ENCODE measurements at regions not wholly inside any gene's neighbourhood (a gene's known extent, or its start where the extent isn't known, plus 50 kb on each side); places are given as distances from the start of the nearest gene placed in this dataset.
A peak's percentile ranks its signal among the peaks of the same experiment; 100 is the strongest.

- WGBS, result 40% methylated on average over 1 of the region's 2 CpGs
- no peak overlapping the region for H2BK5ac ChIP-seq (ENCODE audit: low read depth, low read length, poor library complexity, severe bottlenecking)
- H3K23ac ChIP-seq (ENCODE audit: low read length in 2 of 2), result no peak overlapping the region
- DNase-seq, result peak; percentile 29
- peaks cover 20% of the 10 kb centered on the region for H3K9me3 ChIP-seq (ENCODE audit: control insufficient read depth, low read length)
- peaks cover 0 to 3% of the 10 kb centered on the region in 2 experiments for H3K36me3 ChIP-seq (ENCODE audit: control insufficient read depth in 1 of 2, insufficient read depth in 2 of 2, low read depth in 1 of 2, low read length in 2 of 2)
- H3K79me1 ChIP-seq (replicated peaks; ENCODE audit: low read length, poor library complexity, severe bottlenecking), result no peaks in the 10 kb centered on the region
- peak overlapping the region; percentile 73 for H3K9ac ChIP-seq (ENCODE audit: low read length)
- H2BK12ac ChIP-seq (ENCODE audit: low read length in 2 of 2), result peak overlapping the region in 1 of 2 experiments; percentile 18
- no peak overlapping the region for H4K91ac ChIP-seq (ENCODE audit: low read length)
- H3K4me2 ChIP-seq (ENCODE audit: low read length, poor library complexity, severe bottlenecking), result no peak overlapping the region
- no peak overlapping the region for H3K27ac ChIP-seq (ENCODE audit: low read length, poor library complexity, severe bottlenecking)
- H2AK5ac ChIP-seq (ENCODE audit: low read length, severe bottlenecking), result no peak overlapping the region
- no peaks in the 10 kb centered on the region for H3K4me1 ChIP-seq (ENCODE audit: control insufficient read depth, insufficient read depth, low read depth, low read length)
- no peak overlapping the region for H2BK120ac ChIP-seq (ENCODE audit: low read depth, low read length)
- no peak overlapping the region for H3K4me3 ChIP-seq (ENCODE audit: insufficient read depth in 1 of 2, low read depth in 1 of 2, low read length in 2 of 2)
- H2AFZ ChIP-seq (ENCODE audit: low read depth, low read length), result no peak overlapping the region
- no peak overlapping the region for H3K14ac ChIP-seq (ENCODE audit: low read length in 2 of 2)
- H3K4ac ChIP-seq (ENCODE audit: low read depth in 1 of 2, low read length in 2 of 2), result no peak overlapping the region
- no peak overlapping the region for H2BK15ac ChIP-seq (ENCODE audit: low read depth, poor library complexity, severe bottlenecking)
- no peak overlapping the region for H4K8ac ChIP-seq (ENCODE audit: low read length)
- H3K27me3 ChIP-seq (ENCODE audit: control insufficient read depth in 1 of 2, insufficient read depth in 1 of 2, low read length in 2 of 2), result no peaks in the 10 kb centered on the region
- H3K18ac ChIP-seq (ENCODE audit: low read depth in 1 of 2, low read length in 2 of 2), result no peak overlapping the region
These were observed 158.5 kb downstream of the COPS8 start for GRCh38 chr2:237244178-237244577.

- peak; percentile 58 for DNase-seq
- no peak overlapping the region for H4K8ac ChIP-seq (ENCODE audit: low read length)
- no peak overlapping the region for H3K4me2 ChIP-seq (ENCODE audit: low read length, poor library complexity, severe bottlenecking)
These were observed 159.4 kb downstream of the COPS8 start for GRCh38 chr2:237244976-237245646.

DNA sequence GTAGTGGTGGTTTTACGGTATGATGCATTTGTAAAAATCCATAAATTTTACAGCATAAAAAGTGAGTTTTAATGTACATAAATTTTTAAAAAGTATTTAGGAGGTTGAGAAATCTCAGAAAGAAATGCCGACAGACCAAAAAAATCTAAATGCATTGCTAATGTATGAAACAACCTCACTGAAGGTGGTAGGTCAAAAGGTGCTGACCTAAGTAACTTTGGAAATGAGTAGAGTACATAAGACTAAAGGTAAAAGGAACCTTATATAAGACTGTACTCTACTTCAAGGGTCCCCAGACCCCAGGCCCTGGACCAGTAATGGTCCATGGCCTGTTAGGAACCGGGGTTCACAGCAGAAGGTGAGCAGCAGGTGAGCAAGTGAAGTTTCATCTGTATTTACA, 163.4 kb downstream of the COL6A3 start:
- Histone ChIP-seq H2BK120ac (ENCODE audit: low read depth, low read length) (no peak overlapping the region), H3K9ac (ENCODE audit: low read length) (no peak overlapping the region), H3K4me1 (ENCODE audit: control insufficient read depth, insufficient read depth, low read depth, low read length) (peaks cover 3% of the 10 kb centered on the region), H3K27me3 (ENCODE audit: control insufficient read depth in 1 of 2, insufficient read depth in 1 of 2, low read length in 2 of 2) (no peaks in the 10 kb centered on the region), H3K18ac (ENCODE audit: low read depth in 1 of 2, low read length in 2 of 2) (no peak overlapping the region), H2BK12ac (ENCODE audit: low read length in 2 of 2) (no peak overlapping the region), H2BK15ac (ENCODE audit: low read depth, poor library complexity, severe bottlenecking) (no peak overlapping the region), H3K79me1 (replicated peaks; ENCODE audit: low read length, poor library complexity, severe bottlenecking) (no peaks in the 10 kb centered on the region), H3K9me3 (ENCODE audit: control insufficient read depth, low read length) (no peaks in the 10 kb centered on the region), H3K27ac (ENCODE audit: low read length, poor library complexity, severe bottlenecking) (no peak overlapping the region), H3K4me2 (ENCODE audit: low read length, poor library complexity, severe bottlenecking) (no peak overlapping the region), H2BK5ac (ENCODE audit: low read depth, low read length, poor library complexity, severe bottlenecking) (no peak overlapping the region), H3K4ac (ENCODE audit: low read depth in 1 of 2, low read length in 2 of 2) (no peak overlapping the region), H3K23ac (ENCODE audit: low read length in 2 of 2) (no peak overlapping the region), H3K36me3 (ENCODE audit: control insufficient read depth in 1 of 2, insufficient read depth in 2 of 2, low read depth in 1 of 2, low read length in 2 of 2) (no peaks in the 10 kb centered on the region), H2AFZ (ENCODE audit: low read depth, low read length) (no peak overlapping the region), H4K8ac (ENCODE audit: low read length) (no peak overlapping the region), H3K4me3 (ENCODE audit: insufficient read depth in 1 of 2, low read depth in 1 of 2, low read length in 2 of 2) (no peak overlapping the region), H3K14ac (ENCODE audit: low read length in 2 of 2) (no peak overlapping the region), H2AK5ac (ENCODE audit: low read length, severe bottlenecking) (no peak overlapping the region), H4K91ac (ENCODE audit: low read length) (no peak overlapping the region)
- no peak for DNase-seq
- 88% methylated on average over 1 of the region's 3 CpGs for whole genome bisulfite sequencing

More at GRCh38 chr2:237244976-237245646, 159.4 kb downstream of the COPS8 start:
- Histone ChIP-seq H3K9ac (ENCODE audit: low read length) (peak overlapping the region; percentile 73), H3K79me1 (replicated peaks; ENCODE audit: low read length, poor library complexity, severe bottlenecking) (no peaks in the 10 kb centered on the region), H2AFZ (ENCODE audit: low read depth, low read length) (no peak overlapping the region), H2BK120ac (ENCODE audit: low read depth, low read length) (no peak overlapping the region), H3K4ac (ENCODE audit: low read depth in 1 of 2, low read length in 2 of 2) (no peak overlapping the region), H3K27ac (ENCODE audit: low read length, poor library complexity, severe bottlenecking) (no peak overlapping the region), H2BK12ac (ENCODE audit: low read length in 2 of 2) (peak overlapping the region in 1 of 2 experiments; percentile 29), H3K18ac (ENCODE audit: low read depth in 1 of 2, low read length in 2 of 2) (peak overlapping the region; percentile 4 to 18), H2AK5ac (ENCODE audit: low read length, severe bottlenecking) (no peak overlapping the region), H3K4me3 (ENCODE audit: insufficient read depth in 1 of 2, low read depth in 1 of 2, low read length in 2 of 2) (no peak overlapping the region), H2BK15ac (ENCODE audit: low read depth, poor library complexity, severe bottlenecking) (no peak overlapping the region), H2BK5ac (ENCODE audit: low read depth, low read length, poor library complexity, severe bottlenecking) (no peak overlapping the region), H3K27me3 (ENCODE audit: control insufficient read depth in 1 of 2, insufficient read depth in 1 of 2, low read length in 2 of 2) (no peaks in the 10 kb centered on the region), H3K14ac (ENCODE audit: low read length in 2 of 2) (peak overlapping the region in 1 of 2 experiments; percentile 26), H3K23ac (ENCODE audit: low read length in 2 of 2) (no peak overlapping the region), H3K36me3 (ENCODE audit: control insufficient read depth in 1 of 2, insufficient read depth in 2 of 2, low read depth in 1 of 2, low read length in 2 of 2) (peaks cover 0 to 1% of the 10 kb centered on the region in 2 experiments), H4K91ac (ENCODE audit: low read length) (peak overlapping the region; percentile 14), H3K9me3 (ENCODE audit: control insufficient read depth, low read length) (peaks cover 14% of the 10 kb centered on the region), H3K4me1 (ENCODE audit: control insufficient read depth, insufficient read depth, low read depth, low read length) (no peaks in the 10 kb centered on the region)
- 100% methylated on average over 2 of the region's 3 CpGs for WGBS

DNA sequence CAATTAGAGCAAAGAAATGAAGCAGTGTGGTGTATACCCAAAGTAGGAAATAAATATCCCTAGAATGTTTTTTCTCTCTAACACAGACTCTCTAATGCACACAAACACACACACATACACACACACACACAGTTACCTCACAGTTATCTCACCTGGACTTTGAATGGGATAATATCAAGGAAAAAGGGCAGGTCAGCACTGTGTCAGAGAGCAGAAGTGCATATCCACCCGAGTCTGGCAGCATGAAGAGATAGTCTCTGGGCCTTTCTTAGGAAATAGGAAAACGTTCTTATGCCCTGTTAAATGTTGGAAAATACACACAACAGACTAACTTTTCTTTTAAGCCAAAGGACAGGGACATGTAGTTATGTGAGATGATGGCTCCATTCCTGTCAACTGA, 162.0 kb downstream of the COL6A3 start:
- no peaks in the 10 kb centered on the region for H3K79me1 ChIP-seq (replicated peaks; ENCODE audit: low read length, poor library complexity, severe bottlenecking)
- H4K8ac ChIP-seq (ENCODE audit: low read length), result no peak overlapping the region
- no peak overlapping the region for H3K23ac ChIP-seq (ENCODE audit: low read length in 2 of 2)
- H2BK15ac ChIP-seq (ENCODE audit: low read depth, poor library complexity, severe bottlenecking), result peak overlapping the region; percentile 67
- H2BK5ac ChIP-seq (ENCODE audit: low read depth, low read length, poor library complexity, severe bottlenecking), result no peak overlapping the region
- H4K91ac ChIP-seq (ENCODE audit: low read length), result no peak overlapping the region
- H3K14ac ChIP-seq (ENCODE audit: low read length in 2 of 2), result no peak overlapping the region
- no peak overlapping the region for H3K9ac ChIP-seq (ENCODE audit: low read length)
- H2AFZ ChIP-seq (ENCODE audit: low read depth, low read length), result no peak overlapping the region
- H2BK12ac ChIP-seq (ENCODE audit: low read length in 2 of 2), result peak overlapping the region in 1 of 2 experiments; percentile 45
- H3K4me2 ChIP-seq (ENCODE audit: low read length, poor library complexity, severe bottlenecking), result no peak overlapping the region
- H3K27me3 ChIP-seq (ENCODE audit: control insufficient read depth in 1 of 2, insufficient read depth in 1 of 2, low read length in 2 of 2), result no peaks in the 10 kb centered on the region
- no peak overlapping the region for H3K4ac ChIP-seq (ENCODE audit: low read depth in 1 of 2, low read length in 2 of 2)
- H3K36me3 ChIP-seq (ENCODE audit: control insufficient read depth in 1 of 2, insufficient read depth in 2 of 2, low read depth in 1 of 2, low read length in 2 of 2), result no peaks in the 10 kb centered on the region
- DNase-seq, result no peak
- no peaks in the 10 kb centered on the region for H3K9me3 ChIP-seq (ENCODE audit: control insufficient read depth, low read length)
- H2AK5ac ChIP-seq (ENCODE audit: low read length, severe bottlenecking), result no peak overlapping the region
- H3K4me3 ChIP-seq (ENCODE audit: insufficient read depth in 1 of 2, low read depth in 1 of 2, low read length in 2 of 2), result no peak overlapping the region
- H3K18ac ChIP-seq (ENCODE audit: low read depth in 1 of 2, low read length in 2 of 2), result no peak overlapping the region
- H3K4me1 ChIP-seq (ENCODE audit: control insufficient read depth, insufficient read depth, low read depth, low read length), result peaks cover 12% of the 10 kb centered on the region
- H2BK120ac ChIP-seq (ENCODE audit: low read depth, low read length), result no peak overlapping the region
- 100% methylated on average over 1 of the region's 2 CpGs for WGBS
- H3K27ac ChIP-seq (ENCODE audit: low read length, poor library complexity, severe bottlenecking), result no peak overlapping the region
